ENCODE measurements at regions not wholly inside any gene's neighbourhood (a gene's known extent, or its start where the extent isn't known, plus 50 kb on each side); places are given as distances from the start of the nearest gene placed in this dataset.

GRCh38 chr5:164351245-164351834, 845.9 kb downstream of the MAT2B start:
- no peak for DNase-seq (ENCODE audit: low spot score)

DNA sequence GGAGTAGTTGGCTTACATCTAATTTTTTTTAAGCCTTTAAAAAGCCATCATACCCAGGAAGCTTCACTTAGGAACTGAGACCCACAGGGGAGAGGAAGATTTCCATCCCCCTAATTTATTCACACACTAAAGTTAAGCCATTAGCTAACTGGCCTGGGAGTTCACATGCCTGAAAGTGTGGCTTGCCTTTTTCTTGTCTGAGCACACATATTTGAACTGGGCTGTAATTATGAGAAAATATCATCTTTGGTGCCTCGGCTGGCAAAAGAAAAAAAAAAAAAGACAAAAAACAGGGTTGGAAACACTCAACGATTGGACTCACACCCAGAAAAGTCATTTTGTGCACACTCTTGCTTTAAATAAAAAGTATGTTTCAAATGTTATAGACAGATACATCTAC, 847.3 kb downstream of the MAT2B start:
- DNase-seq (ENCODE audit: low spot score) = no peak

- DNase-seq (ENCODE audit: low spot score) = no peak
Measured at GRCh38 chr5:164353155-164353554, 847.7 kb downstream of the MAT2B start.

DNA sequence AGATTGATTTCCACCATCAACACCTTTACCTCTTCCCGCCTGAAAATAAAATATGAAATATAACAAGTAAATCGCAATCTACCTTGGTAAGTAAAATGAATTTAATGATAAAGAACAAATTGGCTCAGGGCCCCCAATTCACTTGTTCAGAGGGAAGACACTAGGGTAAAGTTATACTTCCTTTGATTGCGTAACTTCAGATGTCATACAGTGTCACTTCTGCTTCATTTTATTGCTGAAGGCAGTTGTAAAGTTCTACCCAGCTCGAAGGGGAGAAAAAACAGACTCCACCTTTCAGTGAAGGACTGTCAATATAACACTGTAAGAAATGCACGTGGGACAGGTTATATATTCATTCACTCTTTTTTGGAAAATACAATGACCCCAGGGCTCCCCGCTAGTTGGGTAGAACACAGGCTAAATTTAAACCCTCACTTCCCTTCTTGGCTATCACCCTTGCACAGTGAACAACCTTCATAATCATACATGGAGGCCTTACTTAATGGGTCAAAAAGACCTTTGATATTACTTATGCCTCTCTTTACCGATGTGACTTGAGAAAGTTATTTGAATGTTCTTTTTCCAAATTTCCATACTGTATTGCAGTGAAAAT, 848.8 kb downstream of the MAT2B start:
- no peak for DNase-seq (ENCODE audit: low spot score)

GRCh38 chr5:164355267-164355830, 849.9 kb downstream of the MAT2B start:
- DNase-seq (ENCODE audit: low spot score) = no peak

GRCh38 chr5:164356790-164357189, 851.4 kb downstream of the MAT2B start:
- no peak for DNase-seq (ENCODE audit: low spot score)

- DNase-seq (ENCODE audit: low spot score) = no peak
Measured at GRCh38 chr5:164357395-164358033, 852.1 kb downstream of the MAT2B start.

GRCh38 chr5:164358531-164359259, 853.3 kb downstream of the MAT2B start:
- no peak for DNase-seq (ENCODE audit: low spot score)

GRCh38 chr5:164359260-164360255, 854.1 kb downstream of the MAT2B start:
- DNase-seq (ENCODE audit: low spot score) = no peak

GRCh38 chr5:164360589-164360988, 855.2 kb downstream of the MAT2B start:
- no peak for DNase-seq (ENCODE audit: low spot score)

GRCh38 chr5:164361986-164362385, 856.6 kb downstream of the MAT2B start:
- DNase-seq (ENCODE audit: low spot score) = no peak

GRCh38 chr5:164362835-164363234, 857.4 kb downstream of the MAT2B start:
- no peak for DNase-seq (ENCODE audit: low spot score)

DNA sequence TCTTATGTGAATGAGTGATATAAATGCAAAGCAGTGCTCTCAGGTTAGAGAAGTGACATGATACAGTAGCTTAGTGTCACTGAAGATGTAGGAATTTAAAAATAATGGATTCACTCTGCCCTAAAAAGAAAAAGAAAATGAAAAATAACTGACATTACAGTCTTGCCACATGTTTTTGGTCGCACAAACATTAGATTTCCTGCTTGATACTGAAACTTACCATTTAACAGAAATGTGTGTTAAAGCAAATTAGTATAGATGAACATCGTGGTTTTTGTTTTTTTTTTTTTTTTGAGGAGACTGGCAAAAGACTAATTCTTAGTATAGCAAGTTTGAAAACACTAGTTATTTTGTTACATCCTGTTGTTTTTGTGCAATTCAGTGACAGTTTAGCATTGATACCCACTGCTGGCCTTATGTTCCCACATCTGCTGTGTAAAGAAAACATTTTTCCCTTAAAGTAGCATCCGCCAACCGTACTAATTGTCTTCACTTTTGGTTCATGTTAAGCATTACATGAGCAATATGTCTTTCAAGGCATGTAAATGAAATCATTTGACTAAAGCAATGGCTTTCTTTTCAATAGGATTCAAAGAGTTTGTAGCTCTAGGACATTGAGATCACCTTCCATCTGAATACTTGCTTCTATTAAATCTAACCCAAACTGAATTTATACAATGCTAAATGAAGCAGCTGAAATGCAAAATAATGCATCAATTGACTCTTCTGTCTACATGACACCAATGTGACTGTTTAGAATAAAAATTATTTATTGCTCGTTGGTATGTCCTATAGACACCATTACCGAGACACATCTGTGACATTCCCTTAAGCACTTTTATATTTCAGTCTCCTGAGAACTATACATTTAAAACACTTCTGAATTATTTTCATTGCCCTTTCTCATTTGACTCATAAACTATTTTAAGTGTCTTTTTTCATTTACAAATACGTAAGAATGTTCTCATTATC, 859.1 kb downstream of the MAT2B start:
- no peak for DNase-seq (ENCODE audit: low spot score)

DNA sequence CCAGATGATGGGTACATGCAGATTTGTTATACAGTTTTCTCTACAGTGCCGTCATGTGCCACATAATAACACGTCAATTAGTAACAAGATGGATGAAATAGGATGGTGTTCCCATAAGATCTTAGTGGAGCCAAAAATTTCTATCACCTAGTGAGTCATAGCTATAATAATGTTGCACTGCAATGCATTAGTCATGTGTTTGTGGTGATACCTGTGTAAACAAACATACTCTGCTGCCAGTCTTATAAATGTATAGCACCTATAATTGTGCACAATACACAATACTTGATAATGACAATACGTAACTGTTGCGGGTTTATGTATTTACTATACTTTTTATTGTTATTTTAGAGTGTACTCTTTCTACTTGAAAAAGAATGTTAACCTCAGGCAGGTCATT, 865.4 kb downstream of the MAT2B start:
- DNase-seq (ENCODE audit: low spot score) = no peak

DNA sequence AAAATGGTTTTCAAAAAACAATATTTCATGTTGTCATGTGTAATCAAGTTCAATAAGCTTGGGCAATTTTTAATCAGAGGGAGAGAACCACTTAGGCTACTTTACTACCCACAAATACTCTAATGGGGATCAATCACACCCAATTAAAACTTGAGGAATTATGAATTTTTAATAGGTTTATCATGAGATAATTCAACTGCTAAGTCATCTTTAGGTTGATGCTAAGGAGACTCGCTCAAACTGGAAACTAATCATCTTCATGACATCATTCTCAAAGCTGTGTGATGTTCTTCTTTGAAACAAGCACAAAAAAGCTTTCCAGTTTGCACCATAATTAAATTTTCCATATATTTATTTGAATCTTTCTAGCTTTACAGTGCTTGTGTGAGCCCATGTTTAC, 867.5 kb downstream of the MAT2B start:
- DNase-seq (ENCODE audit: low spot score) = no peak

DNA sequence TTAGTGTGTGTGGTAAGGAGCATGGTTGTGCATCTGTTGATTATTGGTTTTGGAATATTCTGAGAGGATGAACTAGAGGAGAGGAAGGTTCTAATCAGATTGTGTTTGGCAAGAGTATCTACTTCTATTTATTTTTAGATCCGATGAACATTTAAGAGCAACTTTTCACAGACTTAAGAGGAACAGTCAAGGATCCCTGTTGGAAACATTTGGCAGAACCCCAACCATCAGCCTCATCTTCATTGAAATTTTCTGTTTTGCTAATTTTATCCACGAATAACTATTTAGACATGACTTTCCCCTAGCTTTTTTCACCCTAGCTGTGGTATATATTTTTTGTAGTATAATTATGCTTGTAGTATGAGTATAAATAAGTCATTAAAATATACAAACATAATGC, 868.5 kb downstream of the MAT2B start:
- DNase-seq (ENCODE audit: low spot score) = no peak

- DNase-seq (ENCODE audit: low spot score) = no peak
Measured at GRCh38 chr5:164375051-164375450, 869.6 kb downstream of the MAT2B start.

GRCh38 chr5:164376843-164377242, 871.4 kb downstream of the MAT2B start:
- DNase-seq (ENCODE audit: low spot score) = no peak

GRCh38 chr5:164377746-164378145, 872.3 kb downstream of the MAT2B start:
- no peak for DNase-seq (ENCODE audit: low spot score)

GRCh38 chr5:164383662-164384061, 878.2 kb downstream of the MAT2B start:
- DNase-seq (ENCODE audit: low spot score) = no peak

Measured in CD4-positive, alpha-beta T cell treated with Interleukin-2 at 100 ng/mL for 4 hours (primary cell).